ENCODE measurements at regions not wholly inside any gene's neighbourhood (a gene's known extent, or its start where the extent isn't known, plus 50 kb on each side); places are given as distances from the start of the nearest gene placed in this dataset.

- DNase-seq (ENCODE audit: low spot score): no peak
Measured at GRCh38 chr13:78979349-78979748, 320.4 kb upstream of the OBI1 start.

- DNase-seq (ENCODE audit: low spot score): peak; percentile 43
Measured at GRCh38 chr13:78978381-78978998, 319.5 kb upstream of the OBI1 start.

DNA sequence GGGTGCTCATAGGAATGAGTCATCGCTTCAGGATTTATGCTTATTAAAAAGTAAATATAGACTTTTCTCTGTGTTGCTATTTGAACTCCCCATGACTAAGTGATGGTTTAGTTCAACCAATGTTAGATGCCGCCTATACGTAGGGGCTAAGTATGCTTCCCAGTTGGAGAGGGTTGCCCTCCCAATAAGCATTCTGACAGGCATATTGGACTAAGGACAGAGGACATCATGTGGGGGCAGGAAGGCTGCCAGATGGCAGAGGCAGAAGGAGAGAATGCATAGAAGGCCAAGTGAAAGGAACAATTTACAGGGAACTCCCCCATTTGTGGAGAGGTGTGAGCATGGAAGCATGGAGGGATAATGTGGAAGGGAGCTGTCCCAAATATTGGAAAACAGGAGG lies 318.4 kb upstream of the OBI1 start:
- no peak for DNase-seq (ENCODE audit: low spot score)

DNA sequence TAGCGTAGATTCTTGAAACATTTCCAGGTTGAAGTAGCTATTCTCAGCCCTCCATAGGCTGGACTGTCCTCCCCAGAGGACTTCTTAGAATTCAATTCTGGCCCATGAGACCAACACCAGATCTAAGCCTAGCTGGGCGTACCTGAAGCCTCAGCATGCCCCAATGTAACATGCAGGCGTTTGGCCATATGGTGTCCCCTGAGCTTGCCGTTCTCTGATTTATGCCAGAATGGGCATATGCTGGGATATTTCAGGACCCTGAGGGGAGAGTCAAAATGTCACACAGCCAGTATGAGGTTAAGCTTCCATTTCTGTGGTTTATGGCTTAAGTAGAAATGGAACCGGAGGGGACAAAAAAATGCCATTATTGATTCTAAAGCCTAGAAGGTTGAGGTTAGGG lies 317.7 kb upstream of the OBI1 start:
- no peak for DNase-seq (ENCODE audit: low spot score)

DNA sequence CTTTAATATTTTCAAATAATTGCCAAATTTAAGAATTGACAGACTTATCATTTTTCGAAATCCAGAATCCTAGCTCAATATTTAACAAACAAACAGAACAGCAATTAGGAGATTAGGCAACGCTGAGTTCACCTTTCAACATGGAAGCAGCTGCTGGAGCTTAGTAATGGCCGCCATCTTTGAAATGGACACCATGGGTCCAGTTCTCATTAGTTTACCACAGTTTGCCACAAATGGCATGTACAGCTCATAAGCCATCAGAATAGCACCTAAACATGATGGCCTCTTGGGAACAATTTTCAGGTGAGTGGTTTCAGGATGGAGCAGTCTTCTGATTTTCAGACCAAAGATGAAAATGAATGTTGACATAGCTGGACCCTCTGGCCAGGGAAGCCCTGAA lies 313.6 kb upstream of the OBI1 start:
- DNase-seq (ENCODE audit: low spot score): no peak

DNA sequence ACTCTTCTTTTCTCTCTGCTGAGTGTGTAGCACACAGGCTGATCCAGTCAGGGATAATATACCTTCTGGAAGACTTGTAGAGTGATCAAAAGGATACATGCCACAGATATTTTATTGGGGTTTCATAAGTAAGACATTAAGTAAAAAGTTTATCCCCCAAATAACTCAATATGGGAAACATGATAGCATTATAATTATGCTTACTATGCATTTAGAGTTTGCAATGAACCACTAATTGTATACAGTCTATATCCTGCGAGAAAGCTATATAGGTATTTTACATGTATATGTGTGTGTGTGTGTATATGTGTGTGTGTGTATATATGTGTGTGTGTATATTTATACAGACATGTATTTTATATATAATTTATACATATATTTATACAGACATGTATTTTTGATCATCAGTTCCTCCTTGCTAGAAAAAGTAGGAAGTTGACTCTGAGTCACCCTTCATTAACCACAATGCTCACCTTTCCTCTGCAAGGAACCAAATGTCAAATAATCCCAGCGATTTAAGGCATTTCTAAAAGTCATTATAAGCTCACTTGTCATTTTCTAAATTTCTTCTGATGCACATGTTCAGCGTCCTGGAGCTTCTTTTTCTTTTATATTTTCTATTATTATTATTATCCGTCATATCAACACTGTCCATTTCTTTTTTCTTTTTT lies 312.5 kb upstream of the OBI1 start:
- no peak for DNase-seq (ENCODE audit: low spot score)

GRCh38 chr13:78960881-78961280 lies 301.9 kb upstream of the OBI1 start:
- DNase-seq (ENCODE audit: low spot score): no peak

DNA sequence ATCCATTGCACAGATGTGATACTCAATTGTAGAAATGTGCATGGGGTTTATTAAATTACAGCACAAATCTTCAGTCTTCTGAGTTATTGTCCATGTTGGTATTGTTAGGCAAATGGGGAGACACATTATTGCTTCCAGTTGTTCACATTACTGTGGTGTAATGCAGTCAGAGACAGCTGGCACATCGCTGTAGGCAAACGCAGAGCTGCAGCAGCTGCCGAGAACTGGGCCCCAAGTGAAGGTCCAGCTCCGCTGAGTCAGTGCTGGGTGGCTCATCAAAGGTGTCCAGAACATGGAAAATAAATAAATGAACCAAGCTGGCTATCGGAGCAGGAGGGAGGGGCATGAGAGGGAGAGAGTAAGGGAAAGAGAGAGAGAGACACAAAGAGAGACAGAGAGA lies 299.1 kb upstream of the OBI1 start:
- DNase-seq (ENCODE audit: low spot score): no peak

GRCh38 chr13:78940455-78941130 lies 281.6 kb upstream of the OBI1 start:
- DNase-seq (ENCODE audit: low spot score): no peak

DNA sequence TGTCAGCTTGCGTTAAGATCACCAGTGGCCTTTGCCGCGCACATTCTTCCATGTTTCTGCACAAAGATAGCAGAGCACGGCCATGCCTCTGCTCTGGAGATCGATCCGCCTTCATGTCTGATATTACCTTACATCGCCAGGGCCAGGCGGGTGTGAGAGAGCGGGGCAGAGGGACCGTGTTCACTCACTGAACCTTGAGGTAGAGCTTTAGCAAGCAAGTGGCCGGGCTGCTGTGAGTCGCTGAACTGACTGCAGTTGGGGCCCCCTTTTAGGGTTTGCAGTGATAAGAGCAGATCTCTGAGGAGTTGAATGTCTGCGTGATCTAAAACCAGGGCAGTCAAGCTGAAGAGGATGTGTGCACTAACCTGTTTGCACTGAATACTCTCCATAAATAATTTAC lies 275.4 kb upstream of the OBI1 start:
- no peak for DNase-seq (ENCODE audit: low spot score)

DNA sequence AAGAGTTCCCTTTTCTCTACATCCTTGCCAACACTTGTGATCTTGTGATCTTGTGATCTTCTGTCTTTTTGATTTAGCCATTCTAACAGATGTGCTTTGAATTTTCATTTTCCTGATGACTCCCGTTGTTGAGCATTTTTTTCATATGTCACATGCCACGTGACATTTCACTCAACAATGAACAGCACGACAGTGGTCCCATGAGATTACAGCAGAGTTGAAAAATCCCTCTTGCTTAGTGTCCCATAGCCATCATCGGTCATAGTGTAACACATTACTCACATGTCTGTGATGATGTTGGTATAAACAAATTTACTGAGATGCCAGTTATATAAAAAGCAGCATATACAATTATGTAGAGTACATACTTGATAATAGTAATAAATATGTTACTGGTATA lies 256.1 kb upstream of the OBI1 start:
- no peak for DNase-seq (ENCODE audit: low spot score)

DNA sequence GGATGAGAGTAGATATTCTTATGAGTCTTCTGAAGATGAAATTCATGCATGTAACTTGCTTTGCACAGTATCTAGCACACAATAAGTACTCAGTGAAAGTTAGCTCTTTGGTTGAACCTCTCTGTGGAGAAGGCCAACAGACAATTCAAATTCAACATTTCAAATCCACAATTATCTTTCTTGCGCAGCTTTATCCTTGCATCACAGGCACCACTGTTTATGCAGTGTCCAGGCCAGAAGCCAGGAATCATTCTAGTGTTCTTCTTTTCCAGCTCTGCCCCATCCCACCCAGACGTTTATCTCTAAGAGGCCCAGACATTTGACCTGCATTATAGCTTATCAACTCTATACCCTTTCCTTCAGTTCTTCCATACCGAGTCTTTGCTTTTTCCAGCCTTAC lies 254.7 kb upstream of the OBI1 start:
- no peak for DNase-seq (ENCODE audit: low spot score)

- DNase-seq (ENCODE audit: low spot score): no peak
Measured at GRCh38 chr13:78910147-78910546, 251.2 kb upstream of the OBI1 start.

DNA sequence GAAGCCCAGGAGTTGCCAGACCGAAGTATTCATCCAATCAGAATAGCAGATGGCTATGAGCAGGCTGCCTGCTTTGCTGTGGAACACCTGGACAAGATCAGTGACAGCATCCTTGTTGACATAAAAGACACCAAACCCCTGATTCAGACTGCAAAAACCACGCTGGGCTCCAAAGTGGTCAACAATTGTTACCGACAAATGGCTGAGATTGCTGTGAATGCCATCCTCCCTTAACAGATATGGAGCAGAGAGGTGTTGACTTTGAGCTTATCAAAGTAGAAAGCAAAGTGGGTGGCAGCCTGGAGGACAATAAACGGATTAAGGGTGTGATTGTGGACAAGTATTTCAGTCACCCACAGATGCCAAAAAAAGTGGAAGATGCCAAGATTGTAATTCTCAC lies 250.3 kb upstream of the OBI1 start:
- DNase-seq (ENCODE audit: low spot score): no peak

DNA sequence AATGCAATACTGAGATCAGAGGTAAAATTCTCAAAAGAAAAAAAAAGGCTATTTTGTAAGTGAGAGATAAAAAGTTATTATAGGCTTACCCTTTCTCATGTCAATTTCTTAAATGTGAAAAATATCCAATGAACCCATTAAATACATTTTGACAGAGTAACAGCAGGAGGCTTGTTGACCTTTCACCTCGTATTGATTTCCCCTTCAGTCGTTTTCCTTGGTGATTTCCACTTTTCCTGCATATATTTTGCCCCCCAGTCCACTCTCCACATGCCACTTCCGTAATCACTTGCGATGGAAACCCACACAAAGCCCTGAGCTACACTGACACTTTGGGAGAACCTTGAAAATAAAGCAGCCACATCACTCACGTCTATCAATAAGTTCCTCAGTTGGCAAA lies 248.1 kb upstream of the OBI1 start:
- DNase-seq (ENCODE audit: low spot score): no peak

- no peak for DNase-seq (ENCODE audit: low spot score)
Measured at GRCh38 chr13:78897200-78897599, 238.2 kb upstream of the OBI1 start.

- DNase-seq (ENCODE audit: low spot score): no peak
Measured at GRCh38 chr13:78884571-78884970, 225.6 kb upstream of the OBI1 start.

DNA sequence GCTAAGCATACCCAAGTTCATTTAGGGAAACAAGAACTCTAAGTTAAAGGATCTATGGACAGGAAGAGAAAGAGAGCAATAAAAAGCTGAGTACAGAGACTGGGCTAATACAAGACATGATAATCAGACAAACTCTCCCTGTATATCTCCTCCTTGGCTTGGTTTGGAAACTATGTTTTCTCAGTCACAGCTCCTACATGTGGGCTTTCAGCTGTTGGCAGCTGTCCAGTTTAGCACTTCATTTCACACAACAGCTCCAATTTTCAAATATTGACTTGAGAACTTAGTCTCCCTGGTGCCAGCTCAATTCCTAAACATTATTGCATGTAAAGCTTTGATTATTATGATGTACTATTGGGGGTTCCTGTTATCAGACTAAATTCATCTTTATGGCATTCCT lies 222.8 kb upstream of the OBI1 start:
- no peak for DNase-seq (ENCODE audit: low spot score)

DNA sequence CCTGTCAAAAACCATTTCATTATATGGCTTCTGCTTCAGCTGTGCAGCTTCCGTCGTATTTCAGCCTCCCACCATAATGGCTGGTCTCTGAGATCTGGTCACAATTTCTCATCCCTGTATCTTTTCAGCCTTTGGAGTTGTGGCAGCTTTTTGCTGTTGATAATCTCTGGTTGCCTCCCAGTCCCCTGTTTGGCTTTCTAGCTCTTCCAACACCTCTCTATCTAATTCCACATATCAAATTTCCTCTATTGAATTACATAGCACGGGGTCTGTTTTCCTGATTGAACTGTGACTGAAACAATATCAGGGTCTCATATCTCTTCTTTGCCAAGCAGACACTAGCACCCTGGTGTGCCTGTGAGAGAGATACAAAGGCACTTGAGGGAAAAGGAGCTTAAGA lies 222.1 kb upstream of the OBI1 start:
- no peak for DNase-seq (ENCODE audit: low spot score)

DNA sequence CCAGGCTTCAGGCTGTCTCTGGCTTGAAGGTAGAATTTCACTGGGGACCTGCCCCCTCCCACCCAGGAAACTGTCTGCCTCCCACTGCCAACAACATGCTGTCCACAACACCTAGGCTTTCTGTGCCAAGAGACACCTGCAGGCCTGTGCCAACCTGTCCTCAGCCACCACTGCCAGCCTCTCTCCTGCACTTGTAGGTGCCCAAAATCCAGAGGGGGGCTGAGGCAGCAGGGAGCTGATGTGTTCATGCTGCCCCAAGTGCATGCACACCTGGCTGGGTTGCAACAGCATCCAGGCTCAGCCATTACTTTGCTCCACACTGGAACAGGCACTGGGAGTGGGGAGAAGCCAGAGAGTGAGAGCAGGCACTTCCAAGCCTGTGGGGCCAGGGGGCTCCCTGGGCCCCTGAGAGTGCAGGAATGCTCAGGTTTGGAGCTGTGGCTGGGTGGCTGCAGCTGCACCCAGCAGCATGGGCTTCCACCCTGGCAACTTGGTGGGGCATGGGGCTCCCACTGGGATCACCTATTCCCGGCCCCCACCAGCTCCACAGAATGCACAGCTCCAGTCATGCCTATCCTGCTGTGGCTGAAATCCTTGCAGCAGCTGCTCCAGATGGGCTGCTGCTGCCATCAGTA lies 218.1 kb upstream of the OBI1 start:
- no peak for DNase-seq (ENCODE audit: low spot score)

- no peak for DNase-seq (ENCODE audit: low spot score)
Measured at GRCh38 chr13:78875792-78876580, 217.0 kb upstream of the OBI1 start.

DNA sequence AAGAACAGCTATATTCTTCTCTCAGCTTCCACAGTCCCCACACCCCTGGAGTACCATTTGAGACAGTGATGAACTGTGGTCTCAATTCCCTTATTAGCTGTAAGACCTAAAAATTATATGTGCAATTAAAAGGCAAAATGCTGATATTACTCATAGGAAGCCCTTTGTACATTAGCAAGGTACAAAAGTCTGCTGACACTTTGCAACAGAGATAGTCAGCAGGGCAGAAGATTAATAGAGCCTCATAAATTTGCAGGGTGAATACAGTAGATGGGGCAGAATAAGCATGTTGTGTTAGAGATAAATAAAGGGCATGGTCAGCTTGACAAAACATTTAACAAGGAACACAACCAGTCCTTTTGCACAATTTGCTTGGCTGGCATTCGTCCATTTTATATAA lies 210.0 kb upstream of the OBI1 start:
- no peak for DNase-seq (ENCODE audit: low spot score)
